H9 (cell line): ENCODE measurements at regions not wholly inside any gene's neighbourhood (a gene's known extent, or its start where the extent isn't known, plus 50 kb on each side); places are given as distances from the start of the nearest gene placed in this dataset.

Source experiments
- DNase-seq: peaks from one replicate; pipeline ENCODE4 v3.0.0-alpha.2; 2017
- H2AFZ ChIP-seq: one replicate; pipeline ENCODE4 v1.6.1; 2013; ENCODE audit warnings: mild to moderate bottlenecking, low read length, control low read depth, moderate library complexity
- H2AK5ac ChIP-seq: 2 replicates; pipeline ENCODE4 v1.6.1; 2013; ENCODE audit warnings: low read length, control low read depth, mixed read lengths; ENCODE audit not compliant: insufficient read length
- H2BK120ac ChIP-seq: one replicate; pipeline ENCODE4 v1.6.1; 2013; ENCODE audit warnings: low read depth, mild to moderate bottlenecking, low read length, control low read depth, inconsistent platforms; ENCODE audit not compliant: poor library complexity, severe bottlenecking
- H2BK12ac ChIP-seq: 2 replicates; pipeline ENCODE4 v1.6.1; 2013; ENCODE audit warnings: low read length, control low read depth, mixed read lengths, low read depth; ENCODE audit not compliant: insufficient read length
- H2BK15ac ChIP-seq: 2 replicates; pipeline ENCODE4 v1.6.1; 2013; ENCODE audit warnings: low read depth, low read length, control low read depth
- H2BK20ac ChIP-seq: one replicate; pipeline ENCODE4 v1.6.1; 2013; ENCODE audit warnings: low read depth, mild to moderate bottlenecking, low read length, control low read depth, inconsistent platforms; ENCODE audit not compliant: poor library complexity, severe bottlenecking
- H2BK5ac ChIP-seq: 2 replicates; pipeline ENCODE4 v1.6.1; 2013; ENCODE audit warnings: low read length, control low read depth, mixed read lengths; ENCODE audit not compliant: insufficient read length
- H3K14ac ChIP-seq: 2 replicates; pipeline ENCODE4 v1.6.1; 2013; ENCODE audit warnings: low read length, control low read depth; ENCODE audit not compliant: insufficient read depth
- H3K18ac ChIP-seq: 2 replicates; pipeline ENCODE4 v1.6.1; 2013; ENCODE audit warnings: low read depth, mild to moderate bottlenecking, mixed read lengths, low read length, control low read depth; ENCODE audit not compliant: insufficient read length
- H3K23ac ChIP-seq: 2 replicates; pipeline ENCODE4 v1.6.1; 2013; ENCODE audit warnings: low read length, control low read depth, mixed read lengths, low read depth; ENCODE audit not compliant: insufficient read length
- H3K23me2 ChIP-seq: 2 replicates; pipeline ENCODE4 v1.6.1; 2013; ENCODE audit warnings: low read depth, mild to moderate bottlenecking, mixed read lengths, low read length, control low read depth; ENCODE audit not compliant: insufficient read length, poor library complexity, severe bottlenecking
- H3K27ac ChIP-seq: 2 replicates; pipeline ENCODE4 v1.5.1; 2013; ENCODE audit warnings: low read length, control low read depth, mixed read lengths, low read depth; ENCODE audit not compliant: insufficient read length
- H3K27me3 ChIP-seq: 2 replicates; pipeline ENCODE4 v1.6.1; 2013; ENCODE audit warnings: low read length, control low read depth, inconsistent platforms; ENCODE audit not compliant: insufficient read depth
- H3K4ac ChIP-seq: 2 replicates; pipeline ENCODE4 v1.6.1; 2013; ENCODE audit warnings: low read depth, mild to moderate bottlenecking, control low read depth, inconsistent platforms, low read length, moderate library complexity
- H3K4me1 ChIP-seq: 2 replicates; pipeline ENCODE4 v1.6.1; 2013; ENCODE audit warnings: low read length, control low read depth, inconsistent platforms; ENCODE audit not compliant: insufficient read depth
- H3K4me2 ChIP-seq: 2 replicates; pipeline ENCODE4 v1.6.1; 2013; ENCODE audit warnings: low read length, control low read depth, mixed read lengths; ENCODE audit not compliant: insufficient read length, insufficient read depth
- H3K56ac ChIP-seq: 2 replicates; pipeline ENCODE4 v1.6.1; 2013; ENCODE audit warnings: low read depth, mild to moderate bottlenecking, mixed read lengths, low read length, control low read depth; ENCODE audit not compliant: insufficient read length
- H3K79me1 ChIP-seq: 2 replicates; pipeline ENCODE4 v1.6.1; 2013; ENCODE audit warnings: low read depth, mild to moderate bottlenecking, moderate library complexity, low read length, control low read depth, inconsistent platforms; ENCODE audit not compliant: insufficient read depth, poor library complexity, severe bottlenecking
- H3K79me2 ChIP-seq: 2 replicates; pipeline ENCODE4 v1.6.1; 2013; ENCODE audit warnings: low read length, control low read depth, inconsistent platforms; ENCODE audit not compliant: insufficient read depth
- H3K9ac ChIP-seq: 2 replicates; pipeline ENCODE4 v1.6.1; 2013; ENCODE audit warnings: low read length, control low read depth, mixed read lengths; ENCODE audit not compliant: insufficient read length; ENCODE audit errors: extremely low read depth
- H3K9me3 ChIP-seq: one replicate; pipeline ENCODE4 v1.6.1; 2013; ENCODE audit warnings: low read depth, low read length, inconsistent platforms; ENCODE audit not compliant: control insufficient read depth
- H3T11ph ChIP-seq: one replicate; pipeline ENCODE4 v1.6.1; 2013; ENCODE audit warnings: mild to moderate bottlenecking, low read length, control low read depth, inconsistent platforms
- H4K20me1 ChIP-seq: one replicate; pipeline ENCODE4 v1.6.1; 2013; ENCODE audit not compliant: control insufficient read depth, insufficient read length, insufficient read depth
- H4K5ac ChIP-seq: 2 replicates; pipeline ENCODE4 v1.6.1; 2013; ENCODE audit warnings: low read depth, mild to moderate bottlenecking, mixed read lengths, low read length, control low read depth; ENCODE audit not compliant: insufficient read length
- H4K8ac ChIP-seq: replicated peaks from 2 replicates; pipeline ENCODE4 v1.6.1; 2013; ENCODE audit warnings: low read length, control low read depth, mixed read lengths, low read depth; ENCODE audit not compliant: insufficient read length
- H4K91ac ChIP-seq: 2 replicates; pipeline ENCODE4 v1.6.1; 2013; ENCODE audit warnings: low read depth, mild to moderate bottlenecking, moderate library complexity, mixed read lengths, low read length, control low read depth; ENCODE audit not compliant: insufficient read length
- H3K27ac Mint-ChIP-seq, 3 experiments: 2 replicates in 2 of 3; 3 replicates in 1 of 3; pipeline ENCODE4 v1.8.0; 2020 to 2021; ENCODE audit warnings: mixed read lengths in 3 of 3, mild to moderate bottlenecking in 1 of 3, moderate library complexity in 1 of 3
- H3K27me3 Mint-ChIP-seq: 2 replicates; pipeline ENCODE4 v1.8.0; 2021; ENCODE audit warnings: low read depth, mild to moderate bottlenecking, moderate library complexity, mixed read lengths
- H3K36me3 Mint-ChIP-seq, 3 experiments: 2 replicates in 2 of 3; 3 replicates in 1 of 3; pipeline ENCODE4 v1.8.0; 2020 to 2021; ENCODE audit warnings: low read depth in 3 of 3, mixed read lengths in 3 of 3; ENCODE audit not compliant: insufficient read depth in 1 of 3
- H3K4me1 Mint-ChIP-seq, 2 experiments: 2 replicates each; pipeline ENCODE4 v1.8.0; 2020; ENCODE audit warnings: mixed read lengths in 2 of 2
- H3K4me3 Mint-ChIP-seq, 2 experiments: 2 replicates in 1 of 2; 3 replicates in 1 of 2; pipeline ENCODE4 v1.8.0; 2020 to 2021; ENCODE audit warnings: mild to moderate bottlenecking in 2 of 2, mixed read lengths in 2 of 2, moderate library complexity in 1 of 2
- H3K9me3 Mint-ChIP-seq, 2 experiments: 2 replicates in 1 of 2; 3 replicates in 1 of 2; pipeline ENCODE4 v1.8.0; 2020; ENCODE audit warnings: mild to moderate bottlenecking in 2 of 2, mixed read lengths in 2 of 2, moderate library complexity in 1 of 2
- WGBS: extraction: QIAGEN DNeasy Blood & Tissue Kit; methylation state at CpG from one replicate; pipeline ENCODE4 v1.1.7; 2013; ENCODE audit warnings: missing lambda C conversion rate, low lambda C conversion rate, mixed read lengths; ENCODE audit not compliant: insufficient read length; ENCODE audit errors: extremely low coverage; 5-methylcytosine and 5-hydroxymethylcytosine counted together
- TF ChIP-seq, protein P1 (sequence below): fragments of 200-600 bp; sonication (generic); conservative IDR thresholded peaks from 3 replicates; pipeline ENCODE4 v1.8.0; 2021; ENCODE audit warnings: antibody characterized with exemption, mild to moderate bottlenecking

DNA sequence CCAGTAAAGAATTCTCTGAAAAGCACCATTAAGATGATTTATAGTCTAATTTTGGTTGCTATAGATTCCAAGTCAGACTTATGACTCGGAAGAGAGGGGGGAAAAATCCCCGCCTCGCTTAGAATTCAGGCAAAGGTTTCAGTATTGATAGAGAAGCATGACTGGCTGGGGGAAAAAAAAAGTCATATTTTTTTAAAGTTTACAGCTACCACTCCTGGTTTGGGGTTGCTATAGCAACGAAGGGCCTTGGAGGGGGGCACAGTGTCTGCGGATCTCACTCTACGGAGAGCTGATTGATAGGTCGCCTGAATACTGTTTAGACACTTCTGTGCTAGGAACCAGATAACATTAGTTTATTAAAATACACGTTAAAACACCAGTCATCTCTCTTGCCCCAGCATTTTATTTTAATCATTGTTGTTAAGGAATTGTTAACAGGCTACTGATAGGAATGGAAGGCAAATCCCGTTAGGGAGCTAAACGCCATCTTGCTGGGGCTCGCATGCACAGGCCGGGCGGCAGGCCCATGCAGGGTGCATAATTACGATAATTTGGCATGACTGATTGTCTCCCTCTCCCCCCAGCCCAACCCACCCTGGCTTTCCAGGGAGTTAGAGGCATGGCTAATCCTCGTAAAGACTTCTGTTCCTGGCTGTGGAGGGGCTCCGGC, 380.0 kb upstream of the XYLT1 start:
- no peaks in the 10 kb centered on the region for H4K20me1 ChIP-seq
- no peak overlapping the region for H3K23ac ChIP-seq
- WGBS = no CpG with 5 or more reads among the region's 16 CpGs
- H3K23me2 ChIP-seq = no peaks in the 10 kb centered on the region
- H3K27me3 ChIP-seq = no peaks in the 10 kb centered on the region
- no peak overlapping the region for H2BK120ac ChIP-seq
- H3K9me3 ChIP-seq = no peaks in the 10 kb centered on the region
- no peak overlapping the region for H3K56ac ChIP-seq
- Mint-ChIP-seq H3K36me3 (no peaks in the 10 kb centered on the region), H3K27ac (no peak overlapping the region), H3K9me3 (no peaks in the 10 kb centered on the region; a peak in 1 of 5 replicates), H3K4me1 (peaks cover 0 to 7% of the 10 kb centered on the region in 2 experiments; a peak in 2 of 4 replicates), H3K27me3 (no peaks in the 10 kb centered on the region), H3K4me3 (no peak overlapping the region)
- TF ChIP-seq, protein P1, sequence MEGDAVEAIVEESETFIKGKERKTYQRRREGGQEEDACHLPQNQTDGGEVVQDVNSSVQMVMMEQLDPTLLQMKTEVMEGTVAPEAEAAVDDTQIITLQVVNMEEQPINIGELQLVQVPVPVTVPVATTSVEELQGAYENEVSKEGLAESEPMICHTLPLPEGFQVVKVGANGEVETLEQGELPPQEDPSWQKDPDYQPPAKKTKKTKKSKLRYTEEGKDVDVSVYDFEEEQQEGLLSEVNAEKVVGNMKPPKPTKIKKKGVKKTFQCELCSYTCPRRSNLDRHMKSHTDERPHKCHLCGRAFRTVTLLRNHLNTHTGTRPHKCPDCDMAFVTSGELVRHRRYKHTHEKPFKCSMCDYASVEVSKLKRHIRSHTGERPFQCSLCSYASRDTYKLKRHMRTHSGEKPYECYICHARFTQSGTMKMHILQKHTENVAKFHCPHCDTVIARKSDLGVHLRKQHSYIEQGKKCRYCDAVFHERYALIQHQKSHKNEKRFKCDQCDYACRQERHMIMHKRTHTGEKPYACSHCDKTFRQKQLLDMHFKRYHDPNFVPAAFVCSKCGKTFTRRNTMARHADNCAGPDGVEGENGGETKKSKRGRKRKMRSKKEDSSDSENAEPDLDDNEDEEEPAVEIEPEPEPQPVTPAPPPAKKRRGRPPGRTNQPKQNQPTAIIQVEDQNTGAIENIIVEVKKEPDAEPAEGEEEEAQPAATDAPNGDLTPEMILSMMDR = no peak
- no peak overlapping the region for H3K4ac ChIP-seq
- no peak overlapping the region for H4K91ac ChIP-seq
- H2BK20ac ChIP-seq = no peak overlapping the region
- H3K79me1 ChIP-seq = no peaks in the 10 kb centered on the region
- H2BK12ac ChIP-seq = no peak overlapping the region
- H2BK15ac ChIP-seq = no peak overlapping the region
- H3K14ac ChIP-seq = no peak overlapping the region
- H3K4me1 ChIP-seq = no peaks in the 10 kb centered on the region
- H3T11ph ChIP-seq = no peak overlapping the region
- no peak overlapping the region for H3K4me2 ChIP-seq
- no peak overlapping the region for H3K18ac ChIP-seq
- H3K9ac ChIP-seq = no peak overlapping the region
- no peak overlapping the region for H3K27ac ChIP-seq
- H4K8ac ChIP-seq = no peak overlapping the region
- no peak overlapping the region for H4K5ac ChIP-seq
- no peak overlapping the region for H2BK5ac ChIP-seq
- no peak for DNase-seq
- H2AFZ ChIP-seq = no peak overlapping the region
- no peak overlapping the region for H2AK5ac ChIP-seq
- H3K79me2 ChIP-seq = no peaks in the 10 kb centered on the region
